ENCODE measurements at regions not wholly inside any gene's neighbourhood (a gene's known extent, or its start where the extent isn't known, plus 50 kb on each side); places are given as distances from the start of the nearest gene placed in this dataset.
"Not testable (repeated sequence)": the region's sequence is repeated elsewhere in the genome, so short reads cannot be mapped to it uniquely, and the experiment has no call there.

DNA sequence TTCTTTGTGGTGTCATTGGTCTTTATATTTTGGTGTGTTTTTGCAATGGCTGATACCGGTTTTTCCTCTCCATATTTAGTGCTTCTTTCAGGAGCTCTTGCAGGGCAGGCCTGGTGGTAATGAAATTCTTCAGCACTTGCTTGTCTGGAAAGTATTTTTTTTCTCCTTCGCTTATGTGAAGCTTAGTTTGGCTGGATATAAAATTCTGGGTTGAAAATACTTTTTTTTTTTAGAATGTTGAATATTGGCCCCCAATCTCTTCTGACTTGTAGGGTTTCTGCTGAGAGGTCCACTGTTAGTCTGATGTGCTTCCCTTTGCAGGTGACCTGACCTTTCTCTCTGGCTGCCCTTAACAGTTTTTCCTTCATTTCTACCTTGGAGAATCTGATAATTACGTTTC, 82.7 kb downstream of the XCL2 start:
- intact Hi-C loops (cut with micrococcal nuclease), result not testable (repeated sequence)

DNA sequence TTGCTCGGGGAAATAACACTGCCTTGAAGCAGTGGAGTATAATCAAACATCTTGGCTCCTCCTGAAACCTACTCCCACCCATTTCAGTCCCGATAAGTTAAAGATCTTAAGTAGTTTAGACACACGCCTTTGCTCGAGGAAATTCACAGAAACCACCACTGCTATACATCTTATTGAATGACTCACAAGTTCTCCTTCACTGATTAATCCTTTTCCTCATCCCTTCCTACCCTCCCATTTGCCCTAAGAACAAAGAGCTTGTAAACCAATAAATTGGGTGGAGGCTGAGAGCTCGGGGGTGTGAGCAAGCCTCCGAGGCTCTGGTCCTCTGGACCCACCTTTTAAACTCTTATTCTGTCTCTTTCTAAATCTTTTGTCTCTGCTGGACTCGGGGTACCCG, 86.5 kb downstream of the XCL2 start:
- intact Hi-C loops (cut with micrococcal nuclease), result not testable (repeated sequence)

DNA sequence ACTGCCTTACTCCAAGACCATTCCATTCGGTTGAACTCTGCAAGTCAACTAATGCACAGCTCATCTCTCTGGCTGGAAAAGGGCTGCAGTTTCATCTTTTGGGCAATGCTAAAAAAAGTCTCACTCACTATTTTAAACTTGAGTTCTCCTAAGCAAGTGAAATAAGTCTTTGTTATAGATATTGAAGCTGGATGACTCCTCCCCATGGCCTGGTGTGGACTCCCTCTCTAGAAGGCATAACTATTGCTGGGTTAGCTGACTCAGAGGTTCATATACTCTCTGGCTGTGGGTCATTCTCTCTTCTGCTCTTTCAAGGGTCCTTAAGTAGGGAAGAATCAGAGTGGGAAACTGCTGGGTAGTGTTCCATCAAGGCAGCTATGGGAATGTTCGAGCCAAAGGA, 88.0 kb downstream of the XCL2 start:
- intact Hi-C loops (cut with micrococcal nuclease), result no loop called here

DNA sequence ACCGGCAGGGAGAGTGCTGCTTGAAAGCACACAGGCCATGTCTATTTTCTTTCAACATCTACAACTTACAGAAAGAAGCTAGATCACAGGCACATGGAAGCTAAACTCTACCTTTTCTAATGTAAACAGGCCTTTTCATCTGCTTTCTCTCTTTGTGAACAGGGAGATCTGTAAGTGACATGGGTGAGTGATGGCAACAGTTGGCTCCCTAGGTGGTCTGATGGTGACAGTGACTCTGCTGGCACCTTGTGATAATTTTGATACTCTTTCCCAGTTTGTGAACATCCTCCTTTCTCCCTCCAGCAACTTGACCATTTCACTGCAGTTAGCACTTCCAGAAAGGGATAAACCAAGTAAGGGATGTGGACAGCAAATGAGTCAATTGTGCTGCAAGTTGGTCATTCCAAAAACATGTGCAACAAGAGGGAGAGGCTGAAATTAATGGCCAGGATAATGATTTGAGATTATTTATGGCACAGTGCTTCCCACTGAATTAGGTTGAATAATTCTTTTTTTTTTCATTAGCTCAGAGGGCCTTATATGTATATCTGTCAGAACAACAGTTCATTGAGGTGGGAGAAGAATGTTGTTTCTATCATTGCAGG, 89.5 kb downstream of the XCL2 start:
- intact Hi-C loops (cut with micrococcal nuclease), result no loop called here

DNA sequence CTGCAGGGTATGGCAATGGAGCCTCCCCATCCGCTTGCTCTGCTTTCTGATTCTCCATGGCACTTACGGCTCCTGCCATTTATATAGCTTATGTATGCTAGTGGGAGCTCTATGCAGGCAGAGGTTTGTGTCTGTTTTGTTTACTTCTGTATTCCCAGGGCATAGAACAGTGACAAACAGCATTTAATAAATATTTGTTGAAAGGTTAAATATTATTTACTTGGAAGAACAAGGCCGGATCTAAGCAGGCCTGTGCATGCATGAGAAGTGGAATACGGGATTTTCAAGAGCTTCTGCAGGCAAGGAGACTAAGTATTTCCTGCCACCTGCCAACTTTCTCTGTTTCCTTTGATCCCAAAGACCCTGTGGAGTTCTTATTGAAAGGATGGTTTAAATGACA, 90.7 kb downstream of the XCL2 start:
- intact Hi-C loops (cut with micrococcal nuclease), result no loop called here

DNA sequence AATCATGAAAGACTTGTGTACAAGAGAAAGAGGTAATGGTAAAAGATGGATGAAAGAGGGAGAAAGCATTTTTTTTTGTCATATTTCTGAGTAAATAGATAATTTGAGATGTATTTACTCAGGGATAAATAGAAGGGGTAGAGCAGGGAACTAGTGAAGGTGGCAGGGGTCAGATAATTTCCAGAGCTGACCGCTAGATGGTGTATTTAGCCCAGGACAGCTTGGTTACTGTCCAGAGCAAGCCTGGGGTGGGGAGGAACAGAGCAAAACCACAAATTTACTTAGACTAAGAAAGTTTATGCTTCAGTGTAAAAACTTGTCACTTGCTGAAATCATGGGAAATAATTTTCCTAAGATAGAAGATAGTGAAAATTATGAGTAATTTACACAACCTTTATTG, 91.5 kb downstream of the XCL2 start:
- intact Hi-C loops (cut with micrococcal nuclease), result no loop called here

DNA sequence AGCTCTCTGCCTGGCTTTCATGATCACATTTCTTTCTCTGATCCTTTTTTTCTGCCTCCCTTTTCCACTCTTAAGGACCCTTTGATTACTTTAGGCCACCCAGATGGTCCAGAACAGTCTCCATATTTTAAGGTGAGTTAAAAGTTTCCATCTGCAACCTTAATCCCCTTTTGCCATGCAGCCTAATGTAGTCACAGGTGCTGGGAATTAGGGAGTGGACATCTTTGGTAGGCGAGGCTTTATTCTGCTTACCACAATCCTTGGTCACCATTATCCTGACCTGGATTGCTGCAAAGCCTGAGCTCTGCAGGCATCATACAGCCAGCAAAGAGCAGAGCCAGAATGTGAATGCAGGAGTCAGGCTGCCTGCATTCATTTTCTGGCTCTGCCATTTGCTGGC, 95.9 kb downstream of the XCL2 start:
- intact Hi-C loops (cut with micrococcal nuclease), result no loop called here

DNA sequence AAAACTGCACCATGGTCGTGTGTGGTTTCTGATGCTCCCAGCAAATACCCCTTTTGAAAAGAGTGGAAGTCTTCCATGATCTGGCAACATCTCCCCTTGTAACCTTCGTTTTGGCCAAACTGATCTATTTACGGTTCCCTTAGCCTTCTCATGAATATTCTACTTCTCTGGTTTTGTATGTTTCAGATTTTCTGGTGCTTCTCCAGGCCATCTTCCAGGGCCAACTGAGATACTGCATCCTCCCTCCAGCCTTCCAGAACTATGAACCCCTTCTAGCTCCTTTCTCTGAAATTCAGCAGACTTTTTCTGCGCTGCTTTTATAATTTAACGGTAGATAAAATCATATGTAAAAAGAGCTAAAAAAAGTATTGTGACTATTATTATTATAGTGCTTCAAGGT, 97.7 kb downstream of the XCL2 start:
- intact Hi-C loops (cut with micrococcal nuclease), result no loop called here

DNA sequence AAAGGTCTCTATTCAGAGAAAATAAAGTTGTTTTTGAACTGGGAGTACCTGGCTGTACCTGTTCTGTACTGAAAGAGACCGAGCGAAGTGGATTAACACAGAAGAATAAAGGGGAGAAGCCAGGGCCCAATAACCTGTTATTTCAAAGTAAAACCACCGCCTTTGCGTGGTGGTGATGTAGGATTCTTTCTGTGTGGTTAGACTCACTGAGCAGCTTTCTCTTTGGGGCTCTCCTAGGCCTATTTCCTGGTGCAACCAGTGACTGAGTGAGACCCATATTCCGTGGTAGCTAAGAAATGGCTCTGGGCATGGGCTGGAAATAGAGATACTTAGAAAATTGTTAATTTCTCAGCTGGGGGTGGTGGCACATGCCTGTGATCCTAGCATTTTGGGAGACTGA, 99.9 kb downstream of the XCL2 start:
- intact Hi-C loops (cut with micrococcal nuclease), result loop anchor here (1.0 to 2.0 kb wide), 4 partner anchors 22 to 87 kb away; no protein-coding TSS in a partner anchor

DNA sequence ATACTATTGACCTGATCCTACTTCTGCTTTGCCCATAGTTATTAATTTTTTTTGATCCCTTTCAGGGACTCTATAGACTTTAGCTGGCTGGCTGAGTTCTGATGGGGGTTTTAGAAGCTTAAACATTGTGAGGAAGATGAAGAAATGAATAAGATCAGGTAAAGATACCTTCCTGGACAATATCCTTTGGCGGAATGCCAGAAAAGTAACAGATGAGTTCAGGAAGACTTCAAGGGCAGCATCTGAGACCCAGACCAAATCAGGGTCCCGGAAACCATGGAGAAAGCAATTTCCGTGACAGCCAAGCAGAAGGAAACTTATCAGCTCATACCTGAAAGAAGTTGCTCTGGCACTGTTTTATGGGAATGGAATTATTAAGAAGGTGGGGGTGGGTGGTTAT, 100.4 kb downstream of the XCL2 start:
- intact Hi-C loops (cut with micrococcal nuclease), result no loop called here

DNA sequence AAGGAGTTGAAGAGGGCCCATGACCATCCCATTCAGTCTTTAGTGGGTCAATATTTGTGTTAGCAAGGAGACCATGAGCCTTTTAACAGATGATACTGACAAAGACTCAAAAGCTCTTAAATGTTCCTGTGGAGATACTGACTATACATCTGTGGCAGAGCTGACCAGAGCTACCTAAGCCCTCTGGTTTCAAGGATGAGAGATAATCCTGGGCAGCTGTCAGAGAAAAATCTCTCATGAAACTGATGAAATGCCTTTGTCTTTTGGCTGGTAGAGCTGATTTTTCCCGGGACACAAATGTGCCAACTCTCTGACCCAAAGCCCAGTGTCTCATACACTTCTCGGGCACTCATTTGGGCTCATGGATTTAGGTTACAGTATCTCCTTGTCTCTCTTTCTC, 100.9 kb downstream of the XCL2 start:
- intact Hi-C loops (cut with micrococcal nuclease), result no loop called here

DNA sequence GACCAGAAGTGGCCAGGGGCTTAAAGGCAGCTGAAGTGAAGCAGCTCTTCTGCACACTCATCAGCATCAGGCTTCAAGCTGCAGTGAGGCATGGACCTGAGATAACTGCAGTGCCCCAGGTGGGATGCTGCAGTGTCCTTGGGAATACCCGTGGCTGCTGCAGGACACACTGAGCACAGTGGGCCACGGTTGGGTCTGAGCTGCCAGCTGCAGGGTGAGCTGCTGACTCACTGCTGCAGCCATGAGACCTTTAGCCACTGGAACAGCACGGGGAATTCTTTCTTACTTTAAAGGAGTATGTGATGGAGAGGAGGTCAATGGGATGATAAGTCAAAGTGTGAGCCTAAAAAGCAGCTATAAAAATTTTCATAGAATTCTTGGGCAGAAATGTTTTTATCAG, 102.1 kb downstream of the XCL2 start:
- intact Hi-C loops (cut with micrococcal nuclease), result no loop called here

DNA sequence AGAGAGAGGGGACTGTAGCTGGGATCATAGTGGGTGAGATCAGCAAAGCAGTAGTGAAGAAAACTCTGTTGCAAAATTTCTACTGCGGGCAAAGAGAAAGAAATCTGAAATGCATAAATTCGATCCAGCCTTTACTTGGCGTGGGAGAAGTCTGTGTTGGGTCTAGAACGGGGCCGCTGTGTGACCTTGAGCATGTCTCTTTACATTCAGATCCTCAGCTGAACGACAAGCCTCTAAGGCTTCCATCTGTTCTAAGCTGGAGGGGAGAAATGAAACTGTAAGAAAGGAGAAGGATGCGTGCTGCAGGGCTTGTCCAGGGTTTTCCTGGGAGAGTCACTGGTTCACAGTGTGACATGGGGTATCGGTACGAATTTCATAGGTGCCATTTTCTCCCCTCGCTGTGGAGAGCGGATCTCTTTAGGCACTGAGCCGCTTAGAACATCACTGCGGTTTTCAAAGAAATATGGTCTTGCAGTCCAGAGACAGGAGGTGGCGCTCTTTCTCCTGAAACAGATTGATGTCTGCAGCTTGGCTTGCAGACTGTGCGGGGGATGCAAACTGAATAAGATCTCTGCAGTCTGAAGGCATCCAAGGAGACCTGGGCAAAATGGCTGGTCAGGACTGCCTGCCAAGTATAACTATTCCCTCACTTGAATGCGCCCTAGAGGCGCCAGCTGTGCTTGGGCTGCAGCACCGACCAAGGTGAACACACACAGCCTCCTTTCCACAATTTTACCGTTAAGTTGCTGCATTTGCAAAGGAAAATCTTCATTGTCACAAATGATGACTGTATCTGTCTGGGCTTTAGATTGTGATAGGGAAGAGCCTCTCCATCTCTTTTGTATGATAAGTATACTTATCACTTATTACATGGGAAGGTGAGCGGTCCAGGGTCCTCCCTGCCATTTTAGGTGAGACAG, 104.1 kb downstream of the XCL2 start:
- intact Hi-C loops (cut with micrococcal nuclease), result loop anchor here (1.0 to 10.0 kb wide), 11 partner anchors 27 to 1107 kb away; partner anchors contain the start of genes ATP1B1 and NME7

DNA sequence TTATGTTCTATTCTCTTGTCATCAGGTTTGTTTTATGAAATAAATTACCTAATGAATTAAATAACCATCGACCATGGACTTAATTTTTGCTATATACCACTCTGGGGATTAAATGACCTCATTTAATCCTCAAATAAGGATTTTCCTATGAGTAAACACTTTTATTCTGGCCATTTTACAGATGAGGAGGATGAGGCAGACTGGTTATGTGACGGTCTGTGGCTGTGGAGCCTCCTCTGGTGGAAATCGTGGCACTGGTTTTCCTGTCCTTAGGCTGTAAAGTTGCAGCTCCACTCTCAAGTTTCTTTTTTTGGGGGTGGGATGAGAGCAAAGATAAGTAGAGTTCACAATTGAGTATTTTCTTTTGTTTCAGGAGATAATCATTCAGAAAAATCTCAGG, 105.2 kb downstream of the XCL2 start:
- intact Hi-C loops (cut with micrococcal nuclease), result loop anchor here (1.0 to 10.0 kb wide), 11 partner anchors 28 to 1108 kb away; partner anchors contain the start of genes ATP1B1 and NME7

DNA sequence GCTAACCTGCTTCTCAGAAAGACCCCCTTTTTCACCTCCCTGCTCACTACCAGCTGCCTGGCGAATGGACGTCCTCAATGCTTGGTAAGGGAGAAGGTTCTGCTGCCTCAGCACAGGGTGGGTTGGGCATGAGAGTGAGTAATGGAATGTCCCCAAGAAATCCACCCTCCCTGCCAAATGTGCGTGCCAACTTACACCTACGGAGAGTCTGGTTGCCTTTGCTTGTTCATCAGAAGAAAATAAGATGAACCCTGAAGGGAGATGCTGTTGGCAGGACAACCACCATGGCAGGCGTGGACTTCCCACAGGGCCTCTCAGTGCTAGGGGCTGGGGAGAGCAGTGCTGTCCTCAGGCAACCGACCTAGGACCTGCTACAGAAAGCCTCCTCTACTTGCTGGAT, 106.0 kb downstream of the XCL2 start:
- intact Hi-C loops (cut with micrococcal nuclease), result loop anchor here (2.0 to 10.0 kb wide), 2 partner anchors 497 to 653 kb away; no protein-coding TSS in a partner anchor

DNA sequence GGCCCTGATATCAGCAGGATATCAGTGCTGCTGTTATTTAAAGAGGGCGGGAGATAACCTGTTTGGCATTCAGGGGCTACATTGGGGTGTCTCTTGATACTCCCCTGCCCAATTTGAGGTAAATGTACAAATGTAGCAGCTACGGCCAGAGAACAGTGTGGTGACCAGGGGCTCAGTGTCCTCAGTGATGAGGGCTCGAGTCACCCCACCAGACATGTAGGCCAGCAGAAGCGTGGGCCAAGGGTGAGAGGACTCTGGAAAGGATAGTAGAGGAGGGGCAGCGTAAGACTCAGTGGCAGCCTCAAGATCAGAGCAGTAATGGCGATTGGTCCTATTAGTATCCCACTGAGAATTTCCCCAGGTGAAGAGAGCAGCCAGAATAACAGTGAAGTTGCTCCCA, 108.4 kb downstream of the XCL2 start:
- intact Hi-C loops (cut with micrococcal nuclease), result loop anchor here (10.0 kb wide), 1 partner anchor 499 kb away; no protein-coding TSS in a partner anchor

DNA sequence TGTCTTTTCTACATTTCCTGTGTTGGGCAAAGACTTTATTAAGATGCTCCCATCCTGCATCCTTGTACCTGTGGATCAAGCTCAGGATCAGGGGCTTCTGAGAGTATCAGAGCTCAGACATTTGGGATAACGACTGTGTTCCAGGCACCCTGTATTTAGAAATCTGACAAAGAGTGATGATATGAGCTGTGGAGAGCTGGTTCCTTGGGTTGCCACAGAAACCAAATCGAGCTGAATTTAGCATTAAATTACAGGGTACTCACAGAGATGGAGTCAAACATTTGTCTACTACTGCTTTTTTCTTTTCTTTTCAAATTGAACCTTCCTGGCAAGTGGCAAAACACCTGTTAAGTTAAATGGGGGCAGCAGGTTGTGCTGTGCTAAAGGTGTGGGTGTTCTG, 110.6 kb downstream of the XCL2 start:
- intact Hi-C loops (cut with micrococcal nuclease), result loop anchor here (10.0 kb wide), 1 partner anchor 502 kb away; no protein-coding TSS in a partner anchor

DNA sequence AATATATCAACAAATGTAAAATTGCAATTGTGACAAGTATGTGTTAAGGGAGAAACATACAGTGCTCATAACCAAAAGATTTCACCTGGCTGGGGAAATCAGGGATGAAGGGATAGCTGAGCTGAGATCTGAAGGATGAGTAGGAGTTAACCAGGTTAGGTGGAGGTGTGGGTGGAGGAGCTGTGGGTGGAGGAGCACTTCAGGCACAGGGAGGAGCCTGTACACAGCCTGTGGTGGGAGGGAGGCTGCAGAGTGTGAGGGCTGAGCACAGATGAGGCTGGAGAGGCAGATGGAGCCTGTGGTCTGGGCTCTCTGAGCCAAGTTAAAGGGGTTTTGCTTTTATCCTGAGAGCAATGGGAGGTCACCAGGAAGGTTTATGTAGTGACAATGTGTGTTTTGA, 111.9 kb downstream of the XCL2 start:
- intact Hi-C loops (cut with micrococcal nuclease), result loop anchor here (10.0 kb wide), 1 partner anchor 503 kb away; no protein-coding TSS in a partner anchor

DNA sequence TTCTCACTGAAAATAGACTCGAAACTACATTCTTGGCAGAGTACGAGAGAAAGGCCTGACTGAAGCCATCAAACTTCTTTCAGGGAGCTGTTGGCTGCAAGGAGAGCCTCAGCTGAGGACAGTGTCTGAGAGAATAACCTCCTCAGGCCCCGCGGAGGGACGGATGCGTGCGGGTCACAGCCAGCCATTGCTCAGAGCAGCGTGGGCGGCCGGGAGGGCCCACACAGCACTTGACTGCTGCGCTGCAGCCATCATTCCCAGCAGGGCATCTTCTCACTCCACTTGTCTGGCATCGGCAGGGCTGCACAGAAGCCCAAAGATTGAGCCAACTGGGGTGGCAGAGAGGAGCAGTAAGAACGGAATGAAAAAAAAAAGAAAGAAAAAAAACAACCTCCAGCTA, 113.5 kb downstream of the XCL2 start:
- intact Hi-C loops (cut with micrococcal nuclease), result loop anchor here (10.0 kb wide), 1 partner anchor 504 kb away; no protein-coding TSS in a partner anchor

DNA sequence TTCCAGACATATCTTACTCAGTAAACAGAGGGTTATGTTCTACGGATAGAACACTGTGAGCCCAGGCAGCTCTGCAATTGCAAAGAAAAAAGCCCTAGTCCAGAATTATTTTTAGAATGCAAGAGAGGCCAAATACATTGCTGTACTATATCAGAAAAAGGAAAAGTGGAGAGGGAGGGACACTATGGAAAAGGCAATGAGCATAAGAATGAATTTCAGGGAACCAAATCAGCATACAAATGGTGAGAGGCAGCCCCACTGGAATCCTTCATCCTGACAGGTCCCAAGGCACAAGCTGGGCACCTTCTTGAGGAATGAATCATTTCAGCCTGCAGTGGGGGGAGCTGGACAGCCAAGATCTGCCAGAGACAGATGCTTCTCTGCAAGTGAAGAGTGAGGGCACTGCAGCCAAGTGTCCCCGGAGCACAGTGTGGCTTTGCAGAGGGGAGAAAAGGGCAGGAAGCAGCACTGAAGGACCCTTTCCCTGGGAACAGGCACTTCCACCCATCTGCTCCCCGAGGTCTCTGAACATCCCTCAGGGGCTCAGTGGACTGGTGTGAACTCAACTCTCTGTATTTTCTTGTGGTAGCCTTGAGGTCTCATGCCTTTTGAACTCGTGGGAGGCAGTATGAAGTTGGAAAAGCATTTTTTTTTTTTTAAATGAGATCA, 115.6 kb downstream of the XCL2 start:
- intact Hi-C loops (cut with micrococcal nuclease), result no loop called here

DNA sequence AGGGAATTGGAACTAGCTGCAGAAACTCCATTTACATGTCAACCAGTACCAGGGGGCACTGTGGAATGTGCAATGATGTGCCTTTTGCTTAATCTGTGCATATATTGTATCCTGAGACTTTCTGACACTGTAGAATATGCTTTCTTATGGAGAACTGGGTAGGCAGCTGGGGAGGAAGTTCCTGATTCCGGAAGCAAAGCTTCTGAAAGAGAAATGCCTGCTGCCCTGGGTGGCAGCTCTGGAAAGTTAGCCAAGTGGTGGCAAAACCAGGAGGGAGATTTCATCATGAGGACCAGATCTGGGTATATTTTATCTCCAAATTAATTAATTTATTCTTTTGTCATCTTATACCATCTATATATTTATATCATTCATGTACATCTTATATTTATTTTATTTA, 116.7 kb downstream of the XCL2 start:
- intact Hi-C loops (cut with micrococcal nuclease), result no loop called here

DNA sequence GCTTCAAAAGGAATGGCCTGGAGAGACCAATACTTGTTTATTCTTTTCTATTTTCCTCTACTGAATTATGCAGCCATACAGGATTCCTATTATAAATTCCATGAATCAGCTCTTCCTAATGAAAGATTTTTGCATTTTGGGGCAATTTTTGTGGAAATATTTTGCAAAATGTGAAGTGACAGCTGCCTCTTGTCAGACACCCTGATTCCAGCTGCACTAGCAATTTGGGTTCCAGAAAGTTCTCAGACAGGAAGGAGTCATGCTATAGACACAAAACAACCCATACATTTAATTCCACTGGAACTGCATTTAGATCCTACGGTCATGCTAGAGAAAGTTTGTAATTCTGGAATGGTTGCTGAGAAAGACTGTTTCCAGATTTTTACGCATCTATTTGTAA, 119.5 kb downstream of the XCL2 start:
- intact Hi-C loops (cut with micrococcal nuclease), result loop anchor here (5.0 kb wide), 2 partner anchors 62 to 82 kb away; no protein-coding TSS in a partner anchor

All from T-helper 1 cell treated with Interleukin-12 subunit alpha and Interleukin-12 subunit beta and Interleukin-4 antibody, amounts not matched to agents 30 ng/mL and 1 ng/mL, for 36 hours (primary cell).